SU-DHL-6 (cell line): ENCODE measurements at regions not wholly inside any gene's neighbourhood (a gene's known extent, or its start where the extent isn't known, plus 50 kb on each side); places are given as distances from the start of the nearest gene placed in this dataset.

Experiments
- H2AFZ ChIP-seq: fragments of 200-600 bp; sonication (generic); 2 replicates; pipeline ENCODE4 v1.6.1; 2014; ENCODE audit warnings: low read depth, mild to moderate bottlenecking, moderate library complexity, mixed read lengths, antibody characterized with exemption, low read length; ENCODE audit not compliant: severe bottlenecking
- H3F3A ChIP-seq: fragments of 200-600 bp; shearing (Covaris generic); 2 replicates; pipeline ENCODE4 v1.6.0; 2016; ENCODE audit warnings: antibody characterized with exemption, mild to moderate bottlenecking; ENCODE audit not compliant: insufficient read depth
- H3K27ac ChIP-seq: fragments of 200-600 bp; sonication (generic); 2 replicates; pipeline ENCODE4 v1.5.1; 2016; ENCODE audit warnings: low read depth, mild to moderate bottlenecking, low read length, moderate library complexity, mixed read lengths
- H3K27me3 ChIP-seq: fragments of 200-600 bp; sonication (generic), shearing (Covaris generic); 2 replicates; pipeline ENCODE4 v1.6.0; 2014; ENCODE audit warnings: mild to moderate bottlenecking, low read length
- H3K36me3 ChIP-seq: fragments of 200-600 bp; sonication (generic); 2 replicates; pipeline ENCODE4 v1.6.1; 2014; ENCODE audit warnings: mild to moderate bottlenecking, low read length, mixed read lengths
- H3K4me2 ChIP-seq: fragments of 300-600, 200-600 bp; shearing (Covaris generic), sonication (generic); 2 replicates; pipeline ENCODE4 v1.6.0; 2014; ENCODE audit warnings: low read length, low read depth, mild to moderate bottlenecking; ENCODE audit not compliant: poor library complexity, severe bottlenecking
- H3K4me3 ChIP-seq: fragments of 200-600 bp; sonication (generic); 2 replicates; pipeline ENCODE4 v1.5.1; 2014; ENCODE audit warnings: antibody characterized with exemption, low read length, mild to moderate bottlenecking, mixed read lengths; ENCODE audit not compliant: insufficient read depth, poor library complexity, severe bottlenecking
- H3K79me2 ChIP-seq: fragments of 200-600 bp; sonication (generic); 2 replicates; pipeline ENCODE4 v1.6.1; 2014; ENCODE audit warnings: mild to moderate bottlenecking, low read length, moderate library complexity; ENCODE audit not compliant: insufficient read depth
- H3K9ac ChIP-seq: fragments of 200-600 bp; sonication (generic); 2 replicates; pipeline ENCODE4 v1.7.0; 2014; ENCODE audit warnings: mild to moderate bottlenecking, low read length
- H3K9me2 ChIP-seq: fragments of 200-600 bp; sonication (generic); replicated peaks from 2 replicates; pipeline ENCODE4 v1.6.1; 2014; ENCODE audit warnings: low read length; ENCODE audit not compliant: insufficient read depth
- H3K9me3 ChIP-seq: fragments of 200-600 bp; sonication (generic); 2 replicates; pipeline ENCODE4 v1.6.1; 2014; ENCODE audit warnings: low read length, mixed read lengths; ENCODE audit not compliant: insufficient read depth
- H4K20me1 ChIP-seq: fragments of 200-600 bp; sonication (generic); 2 replicates; pipeline ENCODE4 v1.6.1; 2014; ENCODE audit warnings: low read depth, mild to moderate bottlenecking, antibody characterized with exemption, low read length, moderate library complexity, mixed read lengths
- EZH2phosphoT487 ChIP-seq: fragments of 200-600 bp; sonication (generic), shearing (Covaris generic); conservative IDR thresholded peaks from 2 replicates; pipeline ENCODE4 v1.6.1; 2018; ENCODE audit warnings: mild to moderate bottlenecking, antibody characterized with exemption, low read length, moderate library complexity, mixed read lengths
- TF ChIP-seq, protein P1 (sequence below): fragments of 200-600 bp; sonication (generic); IDR thresholded peaks from one replicate; pipeline ENCODE4 v1.5.1; 2017; ENCODE audit warnings: antibody characterized with exemption, mild to moderate bottlenecking, low read length, moderate library complexity; ENCODE audit not compliant: insufficient read depth, poor library complexity, severe bottlenecking

DNA sequence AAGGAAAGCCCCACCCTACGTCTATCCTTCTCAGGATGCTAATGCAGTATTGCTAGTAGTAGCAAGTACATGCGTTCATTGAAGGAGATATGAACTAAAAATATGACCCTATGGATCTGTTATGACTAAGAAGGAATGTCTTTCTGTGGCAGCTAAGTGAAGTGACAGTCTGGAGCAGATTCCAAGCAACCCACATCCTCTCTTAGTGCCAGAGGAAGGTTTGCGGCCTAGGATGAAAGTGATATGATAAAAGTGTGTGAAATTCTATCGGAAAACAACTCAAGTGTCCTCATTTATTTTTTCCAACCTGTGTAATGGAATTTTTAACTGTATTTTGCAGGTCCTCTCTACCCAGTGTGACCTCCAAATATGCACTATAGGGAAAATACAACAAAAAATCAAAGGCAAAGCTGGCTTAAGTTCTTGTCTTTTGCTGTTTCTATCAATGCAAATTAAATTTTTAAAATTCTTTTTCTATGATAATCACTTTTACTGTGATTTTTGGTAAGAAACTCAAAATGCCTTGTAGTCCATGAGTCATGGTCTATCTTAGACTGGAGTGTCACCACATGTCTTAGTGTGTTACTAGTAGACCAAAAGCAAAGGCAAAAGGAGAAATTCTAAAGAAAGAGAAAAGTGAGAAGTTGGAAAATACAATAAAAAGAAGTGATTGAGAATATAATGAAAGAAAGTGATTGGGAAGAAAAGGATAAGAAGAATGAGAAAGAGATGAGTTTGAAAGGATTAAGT lies 161.2 kb upstream of the TMCO5A start:
- TF ChIP-seq, protein P1, sequence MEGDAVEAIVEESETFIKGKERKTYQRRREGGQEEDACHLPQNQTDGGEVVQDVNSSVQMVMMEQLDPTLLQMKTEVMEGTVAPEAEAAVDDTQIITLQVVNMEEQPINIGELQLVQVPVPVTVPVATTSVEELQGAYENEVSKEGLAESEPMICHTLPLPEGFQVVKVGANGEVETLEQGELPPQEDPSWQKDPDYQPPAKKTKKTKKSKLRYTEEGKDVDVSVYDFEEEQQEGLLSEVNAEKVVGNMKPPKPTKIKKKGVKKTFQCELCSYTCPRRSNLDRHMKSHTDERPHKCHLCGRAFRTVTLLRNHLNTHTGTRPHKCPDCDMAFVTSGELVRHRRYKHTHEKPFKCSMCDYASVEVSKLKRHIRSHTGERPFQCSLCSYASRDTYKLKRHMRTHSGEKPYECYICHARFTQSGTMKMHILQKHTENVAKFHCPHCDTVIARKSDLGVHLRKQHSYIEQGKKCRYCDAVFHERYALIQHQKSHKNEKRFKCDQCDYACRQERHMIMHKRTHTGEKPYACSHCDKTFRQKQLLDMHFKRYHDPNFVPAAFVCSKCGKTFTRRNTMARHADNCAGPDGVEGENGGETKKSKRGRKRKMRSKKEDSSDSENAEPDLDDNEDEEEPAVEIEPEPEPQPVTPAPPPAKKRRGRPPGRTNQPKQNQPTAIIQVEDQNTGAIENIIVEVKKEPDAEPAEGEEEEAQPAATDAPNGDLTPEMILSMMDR = no peak
- TF ChIP-seq EZH2phosphoT487 = no peak
- Histone ChIP-seq H4K20me1 (no peaks in the 10 kb centered on the region), H3F3A (no peaks in the 10 kb centered on the region), H3K9me2 (no peaks in the 10 kb centered on the region), H2AFZ (no peak overlapping the region), H3K9ac (no peak overlapping the region), H3K4me3 (no peak overlapping the region), H3K27me3 (no peaks in the 10 kb centered on the region), H3K4me2 (no peak overlapping the region), H3K36me3 (no peaks in the 10 kb centered on the region), H3K27ac (no peak overlapping the region), H3K9me3 (no peaks in the 10 kb centered on the region), H3K79me2 (no peaks in the 10 kb centered on the region)

DNA sequence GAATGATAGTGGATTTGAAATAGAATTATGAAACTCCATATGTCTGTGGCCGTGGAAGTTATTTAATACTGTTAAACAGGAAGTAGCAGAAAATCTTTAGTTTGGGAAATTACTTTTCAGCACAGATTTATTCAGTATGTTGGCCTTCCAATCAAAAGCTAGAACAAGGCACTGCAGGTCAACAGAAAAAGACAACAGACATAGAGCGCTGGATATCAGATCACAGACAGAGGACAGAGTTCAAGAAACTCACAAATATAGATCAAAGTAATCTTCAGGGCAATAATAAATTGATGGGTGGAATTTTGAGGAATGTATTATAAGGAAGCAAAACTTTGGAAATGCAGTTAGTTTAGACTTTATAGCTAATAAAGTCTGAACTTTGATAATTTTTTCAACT lies 159.5 kb upstream of the TMCO5A start:
- Histone ChIP-seq H4K20me1 (no peaks in the 10 kb centered on the region), H3F3A (no peaks in the 10 kb centered on the region), H3K27me3 (no peaks in the 10 kb centered on the region), H3K9me2 (no peaks in the 10 kb centered on the region), H3K36me3 (no peaks in the 10 kb centered on the region), H3K79me2 (no peaks in the 10 kb centered on the region), H3K27ac (no peak overlapping the region), H3K9me3 (no peaks in the 10 kb centered on the region), H3K9ac (no peak overlapping the region), H2AFZ (no peak overlapping the region), H3K4me3 (no peak overlapping the region), H3K4me2 (no peak overlapping the region)
- TF ChIP-seq EZH2phosphoT487 = no peak
- TF ChIP-seq, protein P1 = no peak

DNA sequence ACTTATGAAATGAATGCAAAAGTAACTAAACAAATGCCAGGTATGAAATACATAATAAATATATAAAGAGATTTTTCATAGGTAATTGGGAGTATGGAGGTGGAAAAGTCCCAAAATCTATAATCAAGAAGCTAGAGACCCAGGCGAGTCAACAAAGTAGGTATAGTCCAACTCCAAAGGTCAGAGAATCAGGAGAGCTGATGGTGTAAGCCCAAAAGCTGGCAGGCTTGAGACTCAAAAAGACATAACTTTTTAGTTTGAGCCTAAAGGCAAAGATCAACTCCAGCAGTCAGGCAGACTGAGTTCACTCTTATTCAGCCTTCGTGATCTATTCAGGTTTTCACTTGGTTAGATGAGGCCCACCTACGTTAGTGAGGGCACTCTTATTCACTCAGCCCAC lies 157.4 kb upstream of the TMCO5A start:
- Histone ChIP-seq H3K9me2 (no peaks in the 10 kb centered on the region), H3K4me3 (no peak overlapping the region), H4K20me1 (no peaks in the 10 kb centered on the region), H3K4me2 (no peak overlapping the region), H3K36me3 (no peaks in the 10 kb centered on the region), H3K27me3 (no peaks in the 10 kb centered on the region), H3K79me2 (no peaks in the 10 kb centered on the region), H3F3A (no peaks in the 10 kb centered on the region), H3K9me3 (no peaks in the 10 kb centered on the region), H2AFZ (no peak overlapping the region), H3K9ac (no peak overlapping the region), H3K27ac (no peak overlapping the region)
- no peak for TF ChIP-seq EZH2phosphoT487

DNA sequence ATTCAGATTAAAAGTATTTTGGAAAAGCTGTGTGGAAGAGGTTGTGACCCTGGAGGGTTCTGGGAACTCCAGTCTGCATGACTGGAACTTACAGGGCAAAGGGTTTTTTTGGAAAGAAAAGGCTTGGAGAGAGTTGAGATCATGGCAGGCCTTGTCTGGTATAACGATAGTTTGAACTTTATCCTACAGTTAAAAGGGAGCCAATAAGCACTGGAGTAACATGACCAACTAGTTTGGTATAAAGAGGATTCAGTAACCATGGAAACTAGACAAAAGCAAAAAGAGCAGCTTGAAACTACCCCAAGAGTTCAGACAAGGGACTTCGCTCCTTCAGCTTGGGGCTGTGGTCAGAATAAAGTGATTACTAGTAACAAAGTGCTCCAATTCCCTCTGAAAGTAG lies 151.2 kb upstream of the TMCO5A start:
- Histone ChIP-seq H3K9ac (no peak overlapping the region), H3K9me2 (no peaks in the 10 kb centered on the region), H3K27ac (no peak overlapping the region), H4K20me1 (no peaks in the 10 kb centered on the region), H3F3A (no peaks in the 10 kb centered on the region), H3K4me3 (no peak overlapping the region), H3K9me3 (no peaks in the 10 kb centered on the region), H3K4me2 (no peak overlapping the region), H3K79me2 (no peaks in the 10 kb centered on the region), H3K27me3 (no peaks in the 10 kb centered on the region), H2AFZ (no peak overlapping the region), H3K36me3 (no peaks in the 10 kb centered on the region)
- TF ChIP-seq, protein P1 = no peak
- no peak for TF ChIP-seq EZH2phosphoT487
